ENCODE measurements at regions not wholly inside any gene's neighbourhood (a gene's known extent, or its start where the extent isn't known, plus 50 kb on each side); places are given as distances from the start of the nearest gene placed in this dataset.

- DNase-seq = no peak
- Histone ChIP-seq H3K79me2 (ENCODE audit: control insufficient read depth, insufficient read depth, low read length, poor library complexity) (no peaks in the 10 kb centered on the region), H3K4me1 (ENCODE audit: control insufficient read depth in 1 of 2, insufficient read depth in 2 of 2, low read length in 2 of 2) (no peaks in the 10 kb centered on the region), H3K23ac (ENCODE audit: low read length) (no peak overlapping the region), H3K36me3 (ENCODE audit: control insufficient read depth in 1 of 2, insufficient read depth in 2 of 2, low read length in 2 of 2) (no peaks in the 10 kb centered on the region), H2AFZ (ENCODE audit: insufficient read depth, low read length, poor library complexity) (no peak overlapping the region), H3K4me3 (ENCODE audit: low read depth, low read length) (no peak overlapping the region), H3K4ac (ENCODE audit: low read depth, low read length) (no peak overlapping the region), H2BK12ac (ENCODE audit: low read length) (no peak overlapping the region), H3K9ac (ENCODE audit: low read length) (no peak overlapping the region), H3K4me2 (ENCODE audit: low read length) (no peak overlapping the region), H3K27ac (ENCODE audit: low read depth, low read length) (no peak overlapping the region), H3K18ac (ENCODE audit: low read length) (no peak overlapping the region), H4K8ac (ENCODE audit: low read depth, low read length) (no peak overlapping the region), H2BK5ac (ENCODE audit: low read depth, low read length, poor library complexity) (no peak overlapping the region), H4K91ac (ENCODE audit: low read depth, low read length) (no peak overlapping the region), H2BK120ac (ENCODE audit: insufficient read depth, low read length, poor library complexity) (no peak overlapping the region), H3K14ac (ENCODE audit: low read length) (no peak overlapping the region), H4K12ac (ENCODE audit: low read depth, low read length) (no peak overlapping the region), H3K9me3 (ENCODE audit: insufficient read depth, low read depth, low read length) (no peaks in the 10 kb centered on the region), H3K79me1 (ENCODE audit: low read length) (no peaks in the 10 kb centered on the region), H2AK5ac (ENCODE audit: low read length) (no peak overlapping the region), H3K27me3 (ENCODE audit: insufficient read depth, low read length) (no peaks in the 10 kb centered on the region)
- WGBS (ENCODE audit: extremely low coverage, insufficient coverage, insufficient read length) = no CpG with 5 or more reads among the region's 1 CpG
These were observed 338.8 kb downstream of the HAO1 start for GRCh38 chr20:7601431-7601830.

GRCh38 chr20:7606941-7607340 is 333.3 kb downstream of the HAO1 start:
- Histone ChIP-seq H3K27me3 (ENCODE audit: insufficient read depth, low read length) (no peaks in the 10 kb centered on the region), H2AFZ (ENCODE audit: insufficient read depth, low read length, poor library complexity) (no peak overlapping the region), H3K23ac (ENCODE audit: low read length) (no peak overlapping the region), H3K4me3 (ENCODE audit: low read depth, low read length) (no peak overlapping the region), H3K9me3 (ENCODE audit: insufficient read depth, low read depth, low read length) (no peaks in the 10 kb centered on the region), H2BK12ac (ENCODE audit: low read length) (no peak overlapping the region), H3K18ac (ENCODE audit: low read length) (no peak overlapping the region), H2BK120ac (ENCODE audit: insufficient read depth, low read length, poor library complexity) (no peak overlapping the region), H2BK5ac (ENCODE audit: low read depth, low read length, poor library complexity) (no peak overlapping the region), H3K9ac (ENCODE audit: low read length) (no peak overlapping the region), H3K36me3 (ENCODE audit: control insufficient read depth in 1 of 2, insufficient read depth in 2 of 2, low read length in 2 of 2) (no peaks in the 10 kb centered on the region), H4K8ac (ENCODE audit: low read depth, low read length) (no peak overlapping the region), H4K91ac (ENCODE audit: low read depth, low read length) (no peak overlapping the region), H3K4me2 (ENCODE audit: low read length) (no peak overlapping the region), H2AK5ac (ENCODE audit: low read length) (no peak overlapping the region), H4K12ac (ENCODE audit: low read depth, low read length) (no peak overlapping the region), H3K4me1 (ENCODE audit: control insufficient read depth in 1 of 2, insufficient read depth in 2 of 2, low read length in 2 of 2) (no peaks in the 10 kb centered on the region), H3K79me1 (ENCODE audit: low read length) (no peaks in the 10 kb centered on the region), H3K79me2 (ENCODE audit: control insufficient read depth, insufficient read depth, low read length, poor library complexity) (no peaks in the 10 kb centered on the region), H3K4ac (ENCODE audit: low read depth, low read length) (no peak overlapping the region), H3K27ac (ENCODE audit: low read depth, low read length) (no peak overlapping the region), H3K14ac (ENCODE audit: low read length) (no peak overlapping the region)
- WGBS (ENCODE audit: extremely low coverage, insufficient coverage, insufficient read length) = 100% methylated on average over 1 of the region's 3 CpGs
- DNase-seq = no peak

- Histone ChIP-seq H2AFZ (ENCODE audit: insufficient read depth, low read length, poor library complexity) (no peak overlapping the region), H3K79me2 (ENCODE audit: control insufficient read depth, insufficient read depth, low read length, poor library complexity) (no peaks in the 10 kb centered on the region), H4K12ac (ENCODE audit: low read depth, low read length) (no peak overlapping the region), H3K27ac (ENCODE audit: low read depth, low read length) (no peak overlapping the region), H3K79me1 (ENCODE audit: low read length) (no peaks in the 10 kb centered on the region), H4K91ac (ENCODE audit: low read depth, low read length) (no peak overlapping the region), H3K36me3 (ENCODE audit: control insufficient read depth in 1 of 2, insufficient read depth in 2 of 2, low read length in 2 of 2) (no peaks in the 10 kb centered on the region), H3K4me3 (ENCODE audit: low read depth, low read length) (no peak overlapping the region), H2AK5ac (ENCODE audit: low read length) (no peak overlapping the region), H3K18ac (ENCODE audit: low read length) (no peak overlapping the region), H3K9ac (ENCODE audit: low read length) (no peak overlapping the region), H2BK12ac (ENCODE audit: low read length) (no peak overlapping the region), H3K14ac (ENCODE audit: low read length) (no peak overlapping the region), H2BK5ac (ENCODE audit: low read depth, low read length, poor library complexity) (no peak overlapping the region), H3K23ac (ENCODE audit: low read length) (no peak overlapping the region), H2BK120ac (ENCODE audit: insufficient read depth, low read length, poor library complexity) (no peak overlapping the region), H3K4me2 (ENCODE audit: low read length) (no peak overlapping the region), H3K27me3 (ENCODE audit: insufficient read depth, low read length) (no peaks in the 10 kb centered on the region), H3K9me3 (ENCODE audit: insufficient read depth, low read depth, low read length) (no peaks in the 10 kb centered on the region), H3K4ac (ENCODE audit: low read depth, low read length) (no peak overlapping the region), H3K4me1 (ENCODE audit: control insufficient read depth in 1 of 2, insufficient read depth in 2 of 2, low read length in 2 of 2) (no peaks in the 10 kb centered on the region), H4K8ac (ENCODE audit: low read depth, low read length) (no peak overlapping the region)
- DNase-seq = no peak
- no CpG with 5 or more reads among the region's 2 CpGs for WGBS (ENCODE audit: extremely low coverage, insufficient coverage, insufficient read length)
These were observed 332.0 kb downstream of the HAO1 start for GRCh38 chr20:7608250-7608649.

- H3K23ac ChIP-seq (ENCODE audit: low read length) = no peak overlapping the region
- no peaks in the 10 kb centered on the region for H3K36me3 ChIP-seq (ENCODE audit: control insufficient read depth in 1 of 2, insufficient read depth in 2 of 2, low read length in 2 of 2)
These were observed 331.0 kb downstream of the HAO1 start for GRCh38 chr20:7609251-7609650.

More at GRCh38 chr20:7609251-7609650, 331.0 kb downstream of the HAO1 start:
- Histone ChIP-seq H3K27me3 (ENCODE audit: insufficient read depth, low read length) (no peaks in the 10 kb centered on the region), H3K9ac (ENCODE audit: low read length) (no peak overlapping the region), H3K27ac (ENCODE audit: low read depth, low read length) (no peak overlapping the region), H2BK5ac (ENCODE audit: low read depth, low read length, poor library complexity) (no peak overlapping the region), H2AFZ (ENCODE audit: insufficient read depth, low read length, poor library complexity) (no peak overlapping the region), H2BK12ac (ENCODE audit: low read length) (no peak overlapping the region), H3K4ac (ENCODE audit: low read depth, low read length) (no peak overlapping the region), H3K9me3 (ENCODE audit: insufficient read depth, low read depth, low read length) (no peaks in the 10 kb centered on the region), H3K79me2 (ENCODE audit: control insufficient read depth, insufficient read depth, low read length, poor library complexity) (no peaks in the 10 kb centered on the region), H3K18ac (ENCODE audit: low read length) (no peak overlapping the region), H3K79me1 (ENCODE audit: low read length) (no peaks in the 10 kb centered on the region), H3K14ac (ENCODE audit: low read length) (no peak overlapping the region), H4K8ac (ENCODE audit: low read depth, low read length) (no peak overlapping the region), H4K12ac (ENCODE audit: low read depth, low read length) (no peak overlapping the region), H4K91ac (ENCODE audit: low read depth, low read length) (no peak overlapping the region), H3K4me1 (ENCODE audit: control insufficient read depth in 1 of 2, insufficient read depth in 2 of 2, low read length in 2 of 2) (no peaks in the 10 kb centered on the region), H2BK120ac (ENCODE audit: insufficient read depth, low read length, poor library complexity) (no peak overlapping the region), H3K4me3 (ENCODE audit: low read depth, low read length) (no peak overlapping the region), H3K4me2 (ENCODE audit: low read length) (no peak overlapping the region), H2AK5ac (ENCODE audit: low read length) (no peak overlapping the region)
- no peak for DNase-seq

All from trophoblast cell (in vitro differentiated cells and primary cell).